Immature natural killer cell (primary cell): ENCODE measurements at regions not wholly inside any gene's neighbourhood (a gene's known extent, or its start where the extent isn't known, plus 50 kb on each side); places are given as distances from the start of the nearest gene placed in this dataset.

ENCODE experiments used
- DNase-seq, 3 donors: peaks; one replicate each; pipeline ENCODE4 v3.0.0; 2022; ENCODE audit warnings: mixed read lengths in 1 of 3
- H3K27ac Mint-ChIP-seq, 6 donors: one replicate each; pipeline ENCODE4 v1.8.0; 2020; ENCODE audit warnings: mixed read lengths in 6 of 6, mild to moderate bottlenecking in 5 of 6, inconsistent platforms in 4 of 6, moderate library complexity in 3 of 6
- H3K27me3 Mint-ChIP-seq, 3 donors: one replicate each; pipeline ENCODE4 v1.8.0; 2020 to 2021; ENCODE audit warnings: low read depth in 3 of 3, mild to moderate bottlenecking in 3 of 3, mixed read lengths in 3 of 3, moderate library complexity in 3 of 3, inconsistent platforms in 1 of 3
- H3K36me3 Mint-ChIP-seq, 3 donors: one replicate each; pipeline ENCODE4 v1.8.0; 2020; ENCODE audit warnings: mixed read lengths in 3 of 3, inconsistent platforms in 2 of 3, mild to moderate bottlenecking in 2 of 3
- H3K4me1 Mint-ChIP-seq, 2 donors: one replicate each; pipeline ENCODE4 v1.8.0; 2020; ENCODE audit warnings: inconsistent platforms in 2 of 2, mild to moderate bottlenecking in 2 of 2, mixed read lengths in 2 of 2, moderate library complexity in 1 of 2
- H3K4me3 Mint-ChIP-seq, 5 donors: one replicate each; pipeline ENCODE4 v1.8.0; 2020; ENCODE audit warnings: mild to moderate bottlenecking in 5 of 5, mixed read lengths in 5 of 5, inconsistent platforms in 3 of 5, moderate library complexity in 3 of 5
- H3K9me3 Mint-ChIP-seq, 6 donors: one replicate each; pipeline ENCODE4 v1.8.0; 2020; ENCODE audit warnings: mild to moderate bottlenecking in 6 of 6, mixed read lengths in 6 of 6, inconsistent platforms in 4 of 6, moderate library complexity in 3 of 6

DNA sequence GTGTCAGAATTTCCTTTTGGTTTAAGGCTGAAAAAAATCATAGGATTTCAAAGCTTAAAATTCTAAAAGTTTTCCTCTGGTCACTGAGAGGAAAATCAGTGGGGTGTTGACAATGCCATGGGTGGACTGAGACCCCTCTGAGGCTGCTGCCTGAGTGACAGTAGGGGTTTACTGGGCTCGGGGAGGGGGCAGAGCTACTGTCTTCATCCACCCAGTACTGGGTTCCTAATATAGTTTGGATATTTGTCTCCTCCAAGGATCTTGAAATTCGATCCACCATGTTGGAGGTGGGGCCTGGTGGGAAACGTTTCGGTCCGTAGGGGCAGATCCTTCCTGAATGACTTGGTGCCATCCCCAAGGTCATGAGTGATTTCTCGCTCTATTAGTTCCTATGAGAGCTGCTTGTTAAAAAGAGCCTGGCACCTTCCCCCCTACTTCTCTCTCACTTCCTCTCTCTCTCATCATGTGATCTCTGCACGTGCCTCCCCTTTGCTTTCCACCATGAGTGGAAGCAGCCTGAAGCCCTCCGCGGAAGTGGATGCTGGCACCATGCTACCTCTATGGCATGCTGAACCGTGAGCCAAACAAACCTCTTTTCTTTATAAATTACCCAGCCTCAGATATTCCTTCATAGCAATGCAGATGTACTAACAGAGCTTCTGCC, 72.3 kb downstream of the MAP10 start:
- Mint-ChIP-seq H3K36me3 (no peaks in the 10 kb centered on the region), H3K4me3 (no peak overlapping the region), H3K9me3 (no peaks in the 10 kb centered on the region), H3K4me1 (no peaks in the 10 kb centered on the region), H3K27ac (no peak overlapping the region), H3K27me3 (peaks cover 0 to 2% (median 2%) of the 10 kb centered on the region in 3 donors)
- DNase-seq, result no peak

DNA sequence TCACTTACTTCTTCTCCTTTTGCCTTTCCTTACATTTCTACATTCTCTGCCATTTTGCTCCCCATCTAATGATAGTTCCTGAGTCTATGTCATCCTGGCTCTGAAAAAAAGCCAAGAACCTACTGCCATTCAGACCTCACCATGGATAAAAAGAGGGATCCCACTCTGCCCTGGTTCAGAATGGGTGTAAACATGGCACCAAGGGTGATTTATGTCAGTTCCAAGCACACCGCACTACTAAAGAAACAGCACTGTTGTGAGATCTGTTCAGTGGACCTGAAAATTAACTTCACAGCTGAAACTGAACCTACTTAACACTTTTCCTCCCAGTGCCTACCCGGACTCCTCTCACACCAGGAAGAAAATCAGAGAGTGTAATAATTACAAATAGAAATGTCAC, 72.3 kb upstream of the NTPCR start:
- Mint-ChIP-seq H3K27ac (no peak overlapping the region), H3K9me3 (no peaks in the 10 kb centered on the region), H3K4me1 (no peaks in the 10 kb centered on the region), H3K36me3 (no peaks in the 10 kb centered on the region), H3K4me3 (no peak overlapping the region), H3K27me3 (peaks cover 0 to 2% (median 2%) of the 10 kb centered on the region in 3 donors)
- no peak for DNase-seq

DNA sequence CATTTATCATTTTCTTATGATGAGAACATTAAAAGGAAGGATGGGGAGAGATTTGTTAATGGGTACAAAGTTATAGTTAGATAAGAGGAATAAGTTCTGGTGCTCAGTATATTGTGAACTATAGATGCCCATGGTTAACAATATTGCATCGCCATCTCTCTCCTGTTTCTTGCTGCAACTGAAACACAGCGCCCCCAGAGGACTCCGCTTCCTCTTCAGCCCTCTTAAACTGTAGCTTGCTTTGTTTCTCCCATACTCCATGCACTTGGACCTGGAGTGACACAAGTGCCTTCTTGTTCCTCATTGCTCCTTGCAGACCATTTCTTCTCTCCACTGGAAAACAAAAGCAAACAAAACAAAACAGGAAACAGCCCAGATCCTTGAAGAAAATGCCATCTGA, 70.1 kb upstream of the NTPCR start:
- peaks cover 0 to 2% (median under 1%) of the 10 kb centered on the region in 3 donors for H3K27me3 Mint-ChIP-seq
- no peaks in the 10 kb centered on the region for H3K36me3 Mint-ChIP-seq
- no peak overlapping the region for H3K4me3 Mint-ChIP-seq
- DNase-seq, result no peak
- H3K27ac Mint-ChIP-seq, result no peak overlapping the region
- no peaks in the 10 kb centered on the region for H3K9me3 Mint-ChIP-seq
- no peaks in the 10 kb centered on the region for H3K4me1 Mint-ChIP-seq

DNA sequence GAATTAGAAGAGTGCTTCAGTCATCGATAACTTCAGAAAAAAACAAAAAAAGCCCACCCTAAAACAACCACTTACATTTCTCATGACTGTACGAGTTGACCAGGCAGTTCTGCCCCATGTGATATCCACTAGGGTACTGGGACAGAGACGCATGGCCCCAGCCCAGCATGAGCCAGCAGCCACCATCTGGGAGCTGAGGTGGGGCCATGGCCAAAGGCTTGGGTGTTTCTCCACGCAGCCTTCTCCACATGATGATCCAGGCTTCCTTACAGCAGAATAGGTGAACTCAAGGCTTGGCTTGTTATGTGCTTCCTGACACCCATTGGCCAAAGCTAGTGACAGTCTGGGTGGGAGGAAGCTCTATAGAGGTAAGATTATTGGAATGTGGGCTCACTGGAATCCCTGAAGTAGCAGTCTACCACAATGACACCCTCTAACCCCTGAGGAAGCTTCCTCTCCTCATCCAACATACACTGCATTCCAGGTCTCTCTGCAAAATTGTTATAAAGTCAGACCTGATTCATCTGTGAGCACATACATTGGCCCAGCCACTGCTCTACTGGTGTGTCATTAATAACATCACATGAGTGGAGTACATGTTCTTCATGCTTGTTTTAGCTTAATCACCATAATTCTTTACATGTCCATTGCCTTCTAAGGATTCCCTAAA, 66.3 kb upstream of the NTPCR start:
- Mint-ChIP-seq H3K27me3 (peaks cover 0 to 2% (median 2%) of the 10 kb centered on the region in 3 donors), H3K9me3 (no peaks in the 10 kb centered on the region), H3K4me3 (no peak overlapping the region), H3K36me3 (no peaks in the 10 kb centered on the region), H3K4me1 (no peaks in the 10 kb centered on the region), H3K27ac (no peak overlapping the region)
- no peak for DNase-seq

DNA sequence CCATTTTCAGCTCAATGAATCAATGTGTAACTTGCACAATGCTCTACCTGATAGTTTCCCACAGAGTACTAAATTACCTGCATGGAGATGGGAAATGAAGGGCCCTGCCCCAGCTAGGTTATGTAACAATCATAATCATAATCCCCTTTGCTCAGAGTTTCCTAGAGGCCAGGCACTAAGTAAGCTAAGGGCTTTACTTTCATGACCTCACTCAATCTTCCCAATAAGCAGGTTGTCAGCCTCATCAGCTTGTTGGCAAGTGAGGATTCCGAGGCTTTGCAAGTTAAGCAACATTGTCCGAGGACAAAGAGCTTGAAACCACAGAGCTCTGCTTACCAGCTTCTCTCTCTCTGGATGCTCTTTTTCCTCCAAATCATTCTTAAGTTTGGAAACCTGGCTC, 64.1 kb upstream of the NTPCR start:
- Mint-ChIP-seq H3K36me3 (no peaks in the 10 kb centered on the region), H3K4me1 (no peaks in the 10 kb centered on the region), H3K4me3 (no peak overlapping the region), H3K27me3 (peaks cover 0 to 3% (median 0%) of the 10 kb centered on the region in 3 donors), H3K9me3 (peaks cover 0 to 3% (median 0%) of the 10 kb centered on the region in 6 donors), H3K27ac (no peak overlapping the region)
- no peak for DNase-seq

DNA sequence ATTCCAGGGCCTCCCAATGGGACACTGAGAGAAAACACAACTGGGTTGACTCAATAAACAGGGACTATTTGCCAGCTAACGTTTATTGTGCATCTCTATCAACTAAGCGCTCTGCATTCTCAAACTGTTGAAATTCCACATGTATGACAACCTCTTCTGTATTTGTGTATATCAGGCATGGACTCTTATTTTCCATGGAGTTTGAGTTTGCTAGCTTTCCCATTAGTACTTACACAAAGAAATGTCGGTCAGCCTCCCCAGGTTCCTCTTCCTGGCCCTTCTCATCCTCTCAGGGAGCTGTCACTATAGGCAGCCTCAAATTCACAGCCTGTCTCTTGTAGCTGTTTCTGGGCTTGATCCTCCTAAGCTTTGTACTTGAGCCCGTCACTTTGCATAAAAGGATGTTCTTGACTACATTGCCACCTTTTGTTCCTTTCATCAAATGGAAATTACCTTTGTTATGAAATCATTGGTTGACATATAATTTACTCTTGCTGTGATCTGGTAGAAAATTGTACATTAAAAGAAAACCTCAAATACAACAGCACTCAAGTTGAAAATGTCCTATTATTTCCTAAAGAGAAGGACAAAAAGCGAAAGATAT, 60.0 kb upstream of the NTPCR start:
- Mint-ChIP-seq H3K4me3 (no peak overlapping the region), H3K36me3 (no peaks in the 10 kb centered on the region), H3K9me3 (peaks cover 0 to 3% (median 0%) of the 10 kb centered on the region in 6 donors), H3K27ac (no peak overlapping the region), H3K4me1 (no peaks in the 10 kb centered on the region), H3K27me3 (peaks cover 0 to 3% (median 1%) of the 10 kb centered on the region in 3 donors)
- DNase-seq, result no peak

DNA sequence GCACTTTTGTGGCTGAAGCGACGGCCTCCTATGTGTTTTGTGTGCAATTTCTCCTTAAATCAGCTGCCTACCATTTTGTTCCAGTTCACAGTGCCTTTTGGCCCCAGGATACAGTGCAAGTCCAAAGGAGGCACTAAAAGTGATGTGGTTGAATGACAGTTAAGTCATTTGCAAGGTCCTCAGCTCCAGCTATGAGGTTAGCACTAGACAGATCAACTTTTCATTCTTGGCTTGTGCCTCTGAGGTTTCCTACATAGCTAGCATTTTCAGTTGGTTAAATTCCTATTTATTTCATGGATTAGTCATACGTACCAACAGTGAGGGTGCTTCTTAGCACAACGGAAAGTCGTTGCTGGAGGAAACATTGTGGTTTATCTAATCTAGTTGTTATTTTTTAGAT, 59.3 kb upstream of the NTPCR start:
- no peak overlapping the region for H3K4me3 Mint-ChIP-seq
- no peak for DNase-seq
- H3K36me3 Mint-ChIP-seq, result no peaks in the 10 kb centered on the region
- peaks cover 0 to 3% (median 0%) of the 10 kb centered on the region in 6 donors for H3K9me3 Mint-ChIP-seq
- peaks cover 0 to 3% (median 1%) of the 10 kb centered on the region in 3 donors for H3K27me3 Mint-ChIP-seq
- H3K27ac Mint-ChIP-seq, result no peak overlapping the region
- H3K4me1 Mint-ChIP-seq, result no peaks in the 10 kb centered on the region

DNA sequence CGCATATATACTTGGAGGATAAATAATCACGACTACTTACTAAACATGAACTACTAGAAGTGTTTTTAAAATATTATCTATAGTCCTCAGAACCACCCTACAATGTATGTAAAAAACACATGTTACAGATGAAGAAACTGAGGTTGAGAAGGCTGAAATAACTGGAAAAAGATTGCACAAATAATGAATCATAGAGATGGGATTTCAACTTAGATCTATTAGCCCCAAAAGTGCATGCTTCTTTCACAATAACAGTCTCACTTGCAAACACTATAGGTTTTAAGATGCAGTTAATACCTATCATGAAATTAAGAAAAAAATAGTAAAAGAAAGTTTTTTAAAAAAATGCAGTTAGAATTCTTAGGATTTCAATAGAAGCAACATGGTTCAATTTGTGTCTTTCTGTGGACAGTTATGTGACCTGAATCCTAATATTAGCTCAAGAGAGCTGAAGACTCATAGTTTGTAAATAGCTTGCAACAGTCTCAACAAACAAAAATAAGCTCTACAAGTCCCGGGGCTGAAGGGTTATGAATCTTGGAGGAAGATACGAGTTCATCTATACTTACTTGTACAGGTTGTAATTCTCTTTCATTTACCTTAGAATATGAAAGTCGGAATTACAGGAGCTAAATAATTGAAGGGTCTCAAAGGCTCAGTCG, 58.6 kb upstream of the NTPCR start:
- H3K27ac Mint-ChIP-seq, result no peak overlapping the region
- H3K36me3 Mint-ChIP-seq, result no peaks in the 10 kb centered on the region
- peaks cover 0 to 4% (median 2%) of the 10 kb centered on the region in 3 donors for H3K27me3 Mint-ChIP-seq
- peaks cover 0 to 3% (median 0%) of the 10 kb centered on the region in 6 donors for H3K9me3 Mint-ChIP-seq
- H3K4me3 Mint-ChIP-seq, result no peak overlapping the region
- H3K4me1 Mint-ChIP-seq, result no peaks in the 10 kb centered on the region
- DNase-seq, result no peak

DNA sequence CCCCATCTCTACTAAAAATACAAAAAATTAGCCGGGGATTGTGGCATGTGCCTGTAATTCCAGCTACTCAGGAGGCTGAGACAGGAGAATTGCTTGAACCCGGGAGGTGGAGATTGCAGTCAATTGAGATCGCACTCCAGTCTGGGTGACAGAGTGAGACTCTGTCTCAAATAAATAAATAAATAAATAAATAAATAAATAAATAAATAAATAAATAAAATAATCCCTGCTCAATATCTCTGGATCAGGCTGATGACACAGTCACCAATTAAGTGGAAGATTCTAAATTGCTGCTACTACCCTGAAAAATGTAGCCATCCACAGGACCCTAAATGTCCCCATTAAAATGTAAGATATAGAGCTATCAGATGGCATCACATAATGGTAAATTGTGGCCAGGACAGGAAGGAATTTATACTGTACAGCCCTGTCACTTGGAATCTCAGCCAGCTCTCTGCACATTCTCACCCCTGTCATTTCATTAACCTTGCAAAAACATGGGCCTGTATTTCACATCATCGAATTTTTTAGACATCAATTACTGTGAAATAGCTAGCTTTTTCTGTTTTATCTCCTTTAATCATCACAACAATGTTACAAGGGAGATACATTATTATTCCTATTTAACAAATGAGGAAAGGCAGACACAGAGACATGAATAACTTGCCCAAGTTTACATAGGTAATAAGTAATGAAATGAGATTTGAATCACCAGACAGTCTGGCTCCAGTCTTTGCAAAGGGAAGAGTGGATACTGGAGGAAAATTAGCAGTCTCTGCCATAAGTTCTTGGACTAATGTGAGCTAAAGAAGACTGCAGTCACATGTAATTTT, 56.7 kb upstream of the NTPCR start:
- no peak overlapping the region for H3K27ac Mint-ChIP-seq
- H3K9me3 Mint-ChIP-seq, result peaks cover 0 to 3% (median 0%) of the 10 kb centered on the region in 6 donors
- H3K4me3 Mint-ChIP-seq, result no peak overlapping the region
- no peaks in the 10 kb centered on the region for H3K36me3 Mint-ChIP-seq
- no peaks in the 10 kb centered on the region for H3K4me1 Mint-ChIP-seq
- no peak for DNase-seq
- H3K27me3 Mint-ChIP-seq, result peaks cover 0 to 7% (median 2%) of the 10 kb centered on the region in 3 donors

DNA sequence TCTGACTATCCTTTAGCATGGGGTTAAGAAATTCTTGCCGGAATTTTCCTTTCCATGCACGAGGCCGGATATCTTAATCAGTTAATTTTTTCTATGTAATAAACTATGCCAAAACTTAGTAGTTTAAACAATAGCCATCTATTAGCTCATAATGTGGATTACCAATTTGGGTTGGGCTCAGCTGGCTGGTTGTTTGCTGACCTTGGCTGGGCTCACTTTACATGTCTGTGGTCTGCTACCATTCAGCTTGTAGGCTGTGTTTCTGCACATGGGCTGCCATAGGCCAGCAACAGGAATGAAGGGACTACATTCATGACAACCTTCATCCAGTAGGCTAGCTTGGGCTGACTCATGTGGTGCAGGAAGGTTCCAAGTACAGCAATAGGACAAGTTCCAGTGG, 56.0 kb upstream of the NTPCR start:
- no peak overlapping the region for H3K4me3 Mint-ChIP-seq
- no peaks in the 10 kb centered on the region for H3K4me1 Mint-ChIP-seq
- DNase-seq, result no peak
- H3K36me3 Mint-ChIP-seq, result no peaks in the 10 kb centered on the region
- peaks cover 2 to 7% (median 2%) of the 10 kb centered on the region in 3 donors for H3K27me3 Mint-ChIP-seq
- H3K27ac Mint-ChIP-seq, result no peak overlapping the region
- H3K9me3 Mint-ChIP-seq, result peaks cover 0 to 3% (median 0%) of the 10 kb centered on the region in 6 donors

DNA sequence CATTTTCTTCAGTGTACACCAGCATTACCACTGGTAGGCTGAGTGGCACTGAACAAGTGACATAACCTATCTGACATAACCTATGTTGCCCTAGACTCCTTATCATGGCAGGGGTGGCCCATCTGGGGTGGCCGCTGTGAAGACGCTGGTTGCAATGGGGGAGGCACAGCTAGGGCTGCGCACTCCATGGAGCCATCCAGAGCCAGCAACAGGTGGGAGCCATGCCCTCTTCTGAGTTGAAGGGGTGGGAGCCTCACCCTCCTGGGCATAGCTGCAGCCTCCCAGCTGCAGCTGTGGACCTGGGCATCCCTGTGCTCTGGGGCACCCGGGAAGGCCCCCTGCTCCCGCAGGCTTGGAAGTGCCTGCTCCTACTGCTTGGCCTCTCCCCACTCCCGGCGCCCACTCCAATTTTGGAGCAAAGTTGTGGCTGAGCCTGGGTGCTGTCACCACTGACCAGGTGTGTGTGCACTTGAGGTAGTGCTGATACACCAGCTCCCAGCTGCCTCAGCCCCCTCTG, 52.4 kb upstream of the NTPCR start:
- Mint-ChIP-seq H3K36me3 (no peaks in the 10 kb centered on the region), H3K27me3 (peaks cover 0 to 9% (median 2%) of the 10 kb centered on the region in 3 donors), H3K9me3 (no peaks in the 10 kb centered on the region), H3K4me3 (no peak overlapping the region), H3K27ac (no peak overlapping the region), H3K4me1 (no peaks in the 10 kb centered on the region)
- DNase-seq, result no peak

DNA sequence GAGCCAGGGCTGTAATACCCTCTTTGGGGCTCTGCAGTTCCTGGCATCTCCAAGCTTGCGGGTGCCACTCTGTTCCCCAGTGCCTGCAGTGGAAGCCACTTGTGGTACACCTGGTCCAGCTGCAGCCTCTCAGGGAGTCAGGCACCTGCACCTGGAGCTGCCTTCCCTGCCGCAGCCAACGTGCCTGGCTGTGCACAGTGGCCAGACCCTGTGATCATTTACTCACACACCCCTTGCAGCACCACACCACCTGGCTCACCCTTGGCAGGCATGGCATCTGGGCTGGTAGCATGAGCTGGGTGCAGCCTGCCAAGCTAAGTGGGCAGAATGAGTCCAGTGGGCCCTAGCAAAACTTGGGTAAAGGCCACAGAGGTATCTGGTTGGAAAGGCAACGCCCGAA, 51.1 kb upstream of the NTPCR start:
- Mint-ChIP-seq H3K27ac (no peak overlapping the region), H3K4me3 (no peak overlapping the region), H3K9me3 (no peaks in the 10 kb centered on the region), H3K27me3 (peaks cover 0 to 9% (median 2%) of the 10 kb centered on the region in 3 donors), H3K4me1 (no peaks in the 10 kb centered on the region), H3K36me3 (no peaks in the 10 kb centered on the region)
- no peak for DNase-seq

DNA sequence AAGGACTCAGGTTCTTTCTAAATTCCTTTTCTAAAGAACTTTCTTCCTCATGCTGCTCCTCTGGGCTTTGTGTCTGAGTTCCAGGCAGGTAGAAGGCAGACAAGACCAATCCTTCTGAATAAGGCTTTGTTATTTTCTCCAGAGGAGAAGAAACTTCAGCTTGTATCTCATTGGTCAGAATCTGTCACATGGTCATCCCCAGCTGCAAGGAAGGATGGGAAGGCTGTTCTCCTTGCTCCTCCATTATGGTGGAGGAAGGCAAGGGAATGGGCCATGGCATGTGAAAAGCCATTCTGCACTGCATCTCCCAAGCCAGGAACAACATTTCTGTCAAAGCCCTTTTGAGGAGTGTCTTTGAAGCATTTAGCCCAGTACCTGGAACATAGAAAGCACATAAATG, 50.6 kb upstream of the NTPCR start:
- Mint-ChIP-seq H3K27ac (no peak overlapping the region), H3K36me3 (no peaks in the 10 kb centered on the region), H3K4me1 (no peaks in the 10 kb centered on the region), H3K27me3 (peaks cover 0 to 9% (median 2%) of the 10 kb centered on the region in 3 donors), H3K4me3 (no peak overlapping the region), H3K9me3 (no peaks in the 10 kb centered on the region)
- DNase-seq, result no peak
